ENCODE measurements at regions not wholly inside any gene's neighbourhood (a gene's known extent, or its start where the extent isn't known, plus 50 kb on each side); places are given as distances from the start of the nearest gene placed in this dataset.
"Not testable (repeated sequence)": the region's sequence is repeated elsewhere in the genome, so short reads cannot be mapped to it uniquely, and the experiment has no call there.

- DNase-seq: no peak
Measured at GRCh38 chr6:834866-835265, 141.9 kb upstream of the EXOC2 start.

DNA sequence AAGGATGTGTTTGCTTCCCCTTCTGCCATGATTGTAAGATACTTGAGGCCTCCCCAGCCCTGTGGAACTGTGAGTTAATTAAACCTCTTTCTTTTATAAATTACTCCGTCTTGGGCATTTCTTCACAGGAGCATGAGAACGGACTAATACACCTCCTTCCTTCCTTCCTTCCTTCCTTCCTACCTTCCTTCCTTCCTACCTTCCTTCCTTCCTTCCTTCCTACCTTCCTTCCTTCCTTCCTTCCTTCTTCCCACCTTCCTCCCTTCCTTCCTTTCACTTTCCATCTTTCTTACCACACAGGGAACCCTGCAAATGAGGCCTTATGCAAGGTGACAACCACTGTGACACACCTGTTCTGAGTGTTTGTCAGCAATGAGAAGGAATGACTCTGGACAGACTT is 141.3 kb upstream of the EXOC2 start:
- DNase-seq: no peak

GRCh38 chr6:832804-833203 is 139.9 kb upstream of the EXOC2 start:
- DNase-seq: not testable (repeated sequence)

- DNase-seq: no peak
Measured at GRCh38 chr6:830667-831327, 137.9 kb upstream of the EXOC2 start.

DNA sequence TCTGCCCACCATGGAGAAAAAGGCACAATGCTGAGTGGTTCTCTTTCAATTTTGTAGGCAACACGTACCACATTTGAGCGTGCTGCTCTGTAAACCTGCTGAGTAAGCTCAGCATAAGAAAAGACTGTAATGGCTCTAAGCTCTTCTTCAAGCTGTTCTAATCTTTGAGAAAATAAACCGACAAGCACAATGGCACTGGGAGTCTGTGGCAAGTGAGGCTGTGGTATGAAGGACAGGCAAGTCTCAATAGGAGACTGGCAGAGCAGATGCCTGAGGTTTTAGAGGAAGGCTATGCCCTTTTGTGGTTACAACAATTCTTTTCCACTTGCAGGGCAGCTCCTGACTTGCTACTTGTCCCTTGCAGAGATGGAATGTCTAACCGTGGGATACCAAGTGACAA is 136.7 kb upstream of the EXOC2 start:
- DNase-seq: no peak

DNA sequence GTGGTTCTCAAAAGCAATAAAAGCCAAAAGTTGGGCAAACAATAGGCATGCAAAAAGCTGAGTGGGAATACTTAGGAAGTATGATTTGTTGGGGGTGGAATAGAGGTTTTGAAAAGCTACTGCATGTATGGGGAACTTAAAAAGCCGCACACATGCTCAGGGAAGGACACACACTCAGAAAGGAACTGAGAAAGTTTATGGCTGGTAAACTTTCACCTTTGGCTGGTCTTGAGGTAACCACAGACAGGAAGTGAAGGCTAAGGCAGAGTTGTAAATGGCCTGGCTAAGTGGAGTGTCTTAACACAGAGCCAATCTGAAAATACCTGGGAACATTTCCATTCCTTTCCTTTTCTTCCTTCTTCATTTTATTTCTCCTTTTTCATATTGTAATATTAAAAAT is 134.5 kb upstream of the EXOC2 start:
- DNase-seq: no peak

GRCh38 chr6:819122-819521 is 126.2 kb upstream of the EXOC2 start:
- DNase-seq: no peak

DNA sequence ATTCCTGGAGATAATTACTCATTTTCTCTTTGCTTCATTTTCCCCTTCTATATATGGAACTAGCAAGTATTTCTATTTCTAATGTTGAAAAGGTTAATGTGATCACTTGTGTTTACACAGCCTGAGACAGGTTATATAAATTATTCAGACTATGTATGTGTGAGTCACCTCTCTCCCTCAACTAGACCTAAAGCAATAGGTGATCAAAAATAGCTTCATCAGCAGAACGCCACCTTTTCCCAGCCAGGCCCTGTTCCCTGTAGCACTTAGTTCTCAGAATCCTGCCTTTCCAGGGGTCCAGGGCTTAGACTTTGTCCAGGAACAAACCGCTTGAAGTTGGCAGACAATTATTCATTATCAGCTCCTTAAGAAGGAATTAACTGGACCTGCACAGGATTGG is 125.3 kb upstream of the EXOC2 start:
- DNase-seq: no peak

DNA sequence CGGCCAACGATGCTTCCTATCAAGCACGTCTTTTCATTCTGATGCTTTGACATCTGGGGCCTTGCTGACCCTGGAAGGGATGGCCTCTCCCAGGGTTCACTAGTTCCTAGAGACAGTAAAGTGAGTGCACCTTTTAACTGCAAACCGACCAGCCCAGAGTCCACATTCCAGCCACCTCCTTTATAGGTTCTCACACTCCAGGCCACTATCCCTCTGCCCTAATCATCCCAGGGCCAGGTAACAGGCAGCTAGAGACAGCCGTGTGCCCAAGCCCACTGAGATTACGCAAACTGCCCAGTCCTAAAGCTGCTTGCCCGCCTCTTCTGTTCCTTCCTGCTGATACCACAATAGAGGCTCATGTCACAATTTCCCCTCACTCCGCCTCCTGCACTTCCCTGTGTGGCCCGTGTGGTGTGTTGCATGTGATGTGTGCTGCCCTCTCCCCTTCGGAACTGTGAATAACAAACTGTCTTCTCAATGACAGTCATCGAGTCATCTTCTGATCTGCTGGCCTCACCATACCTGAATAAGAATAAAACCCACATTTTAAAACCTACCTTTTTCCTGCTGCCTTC is 123.7 kb upstream of the EXOC2 start:
- peak; percentile 99 for DNase-seq

DNA sequence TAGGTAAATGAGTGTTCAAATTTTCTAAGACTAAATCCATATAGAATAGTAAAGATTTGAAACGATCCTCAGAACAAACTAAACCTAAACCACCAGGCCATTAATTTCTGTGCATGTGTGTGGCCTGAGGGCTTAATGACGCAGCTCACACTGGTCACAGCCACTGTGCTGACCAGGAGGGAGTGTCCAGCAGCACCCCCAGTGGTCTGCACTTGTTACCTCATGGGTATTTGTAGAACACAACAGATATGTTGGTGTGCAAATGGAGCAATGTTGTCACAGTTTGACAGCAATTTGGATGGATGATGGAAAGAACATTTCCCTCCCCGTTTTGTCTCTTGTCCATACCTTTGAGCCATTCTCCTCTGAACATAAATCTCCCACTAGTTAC is 122.4 kb upstream of the EXOC2 start:
- DNase-seq: no peak

GRCh38 chr6:814378-815347 is 121.7 kb upstream of the EXOC2 start:
- no peak for DNase-seq

- no peak for DNase-seq
Measured at GRCh38 chr6:811831-812230, 118.9 kb upstream of the EXOC2 start.

DNA sequence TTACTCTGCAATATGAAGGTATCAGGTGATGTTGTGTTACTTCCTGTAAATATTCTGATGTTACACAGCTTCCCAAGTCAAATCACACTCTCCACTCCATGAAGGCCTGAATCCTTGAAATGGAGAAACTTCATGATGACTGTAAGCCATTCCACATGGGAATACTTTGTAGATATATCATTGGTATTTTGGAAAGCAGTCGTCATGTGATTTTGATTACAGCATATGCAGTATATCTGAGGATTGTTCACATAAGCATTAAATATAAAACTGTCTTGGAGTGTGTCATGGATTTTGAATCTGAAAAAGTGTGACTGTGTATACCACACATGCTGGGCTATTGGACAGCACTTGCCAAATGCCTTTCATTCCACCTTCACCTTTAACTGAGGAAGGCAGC is 118.3 kb upstream of the EXOC2 start:
- DNase-seq: no peak

DNA sequence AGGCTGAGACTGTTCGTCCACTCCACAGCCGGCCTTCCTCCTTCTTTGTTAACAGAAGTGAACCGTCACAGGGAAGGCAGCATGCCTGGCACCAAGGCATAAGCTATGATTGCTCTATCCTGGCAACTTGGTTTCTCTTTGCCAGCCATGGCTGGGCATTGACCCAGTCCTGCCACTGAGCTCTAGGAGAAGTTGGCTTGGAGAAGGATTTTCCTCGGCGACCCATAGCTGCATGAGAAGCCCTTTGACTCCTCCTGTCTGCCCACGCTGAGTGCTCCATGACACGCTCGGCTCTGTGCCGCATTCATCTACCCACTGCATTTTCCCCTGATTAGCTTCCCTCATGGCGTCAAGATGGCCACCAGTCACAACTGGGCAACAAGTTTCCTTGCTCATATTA is 111.8 kb upstream of the EXOC2 start:
- DNase-seq: no peak

GRCh38 chr6:804317-804716 is 111.4 kb upstream of the EXOC2 start:
- DNase-seq: no peak

DNA sequence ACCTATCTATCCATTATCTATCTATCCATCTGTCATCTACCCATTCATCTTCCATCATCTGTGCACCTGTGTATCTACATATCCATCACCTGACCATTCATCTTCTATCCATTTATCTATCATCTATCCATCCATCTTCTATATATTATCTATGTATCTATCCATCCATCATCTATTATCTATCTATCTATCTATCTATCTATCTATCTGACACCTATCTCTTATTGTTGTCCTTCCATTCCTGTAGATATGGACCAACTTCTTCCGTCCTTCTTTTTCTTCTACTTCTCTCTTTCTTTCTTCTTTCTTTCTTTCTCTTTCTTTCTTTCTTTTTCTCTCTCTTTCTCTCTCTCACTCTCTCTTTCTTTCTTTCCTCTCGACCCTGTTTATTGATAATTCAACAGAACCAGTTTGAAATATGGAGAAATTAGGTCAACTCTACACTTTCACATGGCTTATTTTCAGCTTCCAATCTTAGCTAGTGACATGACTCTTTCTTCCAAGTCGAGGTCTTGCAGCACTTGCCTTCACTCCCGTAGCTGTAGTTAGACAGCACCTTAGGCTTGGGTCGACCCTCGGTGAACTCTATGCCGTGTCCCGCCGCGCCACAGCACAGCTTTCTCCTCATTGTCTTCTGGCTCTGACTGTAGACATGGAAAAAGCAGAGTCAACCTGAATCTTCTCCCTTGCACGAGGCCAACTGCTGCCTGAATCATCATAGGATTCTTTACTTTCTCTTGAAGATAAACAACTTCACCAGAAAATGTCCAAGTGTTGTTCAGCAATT is 110.4 kb upstream of the EXOC2 start:
- no peak for DNase-seq

- DNase-seq: no peak
Measured at GRCh38 chr6:802701-803100, 109.8 kb upstream of the EXOC2 start.

DNA sequence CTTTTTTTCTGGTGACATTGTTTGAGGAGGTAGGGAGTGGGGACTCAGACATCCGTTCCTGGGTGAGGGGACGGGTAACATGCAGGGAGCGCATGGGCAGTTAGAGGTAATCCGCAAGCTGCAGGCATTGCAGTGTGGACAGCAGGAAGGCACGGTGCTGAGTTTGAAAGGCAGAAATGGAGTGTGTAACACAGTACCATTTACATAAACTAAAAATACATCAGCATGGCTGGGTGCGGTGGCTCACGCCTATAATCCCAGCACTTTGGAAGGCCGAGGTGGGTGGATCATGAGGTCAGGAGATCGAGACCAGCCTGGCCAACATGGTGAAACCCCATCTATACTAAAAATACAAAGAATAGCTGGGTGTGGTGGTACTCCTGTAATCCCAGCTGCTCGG is 109.3 kb upstream of the EXOC2 start:
- not testable (repeated sequence) for DNase-seq

GRCh38 chr6:799769-800168 is 106.8 kb upstream of the EXOC2 start:
- no peak for DNase-seq

DNA sequence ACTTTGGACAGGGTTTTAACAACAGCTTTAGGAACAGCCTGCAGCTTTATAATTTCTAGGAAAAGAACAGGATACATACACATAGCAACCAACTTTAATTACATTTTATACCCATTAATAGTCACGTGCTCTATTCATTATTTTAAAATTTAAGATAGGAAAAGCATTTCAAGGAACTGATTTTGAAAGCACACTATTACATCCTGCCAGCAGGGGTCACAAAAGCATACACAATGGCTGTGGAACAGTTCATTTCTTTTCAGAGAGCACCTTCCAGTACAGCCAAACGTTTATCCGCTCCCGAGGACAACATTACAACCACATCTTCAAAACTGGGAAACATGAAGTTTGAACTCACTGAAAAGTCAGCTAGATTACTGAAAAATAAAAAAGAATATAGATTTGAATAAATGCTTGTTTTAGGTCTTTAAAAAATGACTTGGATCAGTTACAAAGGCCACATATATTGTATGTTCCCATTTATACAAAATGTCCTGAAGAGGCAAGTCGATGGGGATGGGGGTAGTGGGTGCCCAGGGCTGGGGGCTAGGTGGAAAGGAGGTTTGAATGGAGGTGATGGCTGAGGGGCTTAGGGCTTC is 104.6 kb upstream of the EXOC2 start:
- DNase-seq: peak; percentile 68 to 71

DNA sequence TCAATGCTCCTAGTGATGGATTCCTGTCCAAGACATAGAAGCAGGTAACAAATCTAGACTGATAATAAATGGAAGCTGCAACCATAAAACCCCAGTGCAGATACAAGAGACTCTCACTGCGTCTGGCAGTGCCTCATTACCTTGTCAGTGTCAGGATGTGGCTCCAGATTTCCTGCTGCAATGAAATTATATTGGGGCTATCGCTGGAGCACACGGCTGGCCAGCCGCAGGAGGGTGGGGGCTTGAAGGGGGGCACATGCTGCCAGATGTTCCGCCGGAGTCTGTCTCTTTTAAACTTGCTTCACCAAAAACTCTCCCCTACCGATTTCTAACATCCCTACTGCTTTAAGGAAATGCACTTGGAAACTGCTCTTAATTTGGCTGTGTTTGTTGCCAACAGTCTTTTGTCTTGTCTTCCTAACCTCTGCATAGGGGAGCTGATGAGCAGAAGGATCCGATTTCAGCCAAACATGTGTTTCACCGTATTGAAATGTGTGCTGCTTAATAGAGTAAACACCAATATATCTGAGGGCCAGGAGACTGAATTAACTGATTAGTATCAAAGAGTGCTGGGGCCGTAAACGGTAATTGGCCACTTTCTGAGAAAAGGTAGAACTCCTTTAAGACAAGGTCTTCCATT is 102.2 kb upstream of the EXOC2 start:
- no peak for DNase-seq

DNA sequence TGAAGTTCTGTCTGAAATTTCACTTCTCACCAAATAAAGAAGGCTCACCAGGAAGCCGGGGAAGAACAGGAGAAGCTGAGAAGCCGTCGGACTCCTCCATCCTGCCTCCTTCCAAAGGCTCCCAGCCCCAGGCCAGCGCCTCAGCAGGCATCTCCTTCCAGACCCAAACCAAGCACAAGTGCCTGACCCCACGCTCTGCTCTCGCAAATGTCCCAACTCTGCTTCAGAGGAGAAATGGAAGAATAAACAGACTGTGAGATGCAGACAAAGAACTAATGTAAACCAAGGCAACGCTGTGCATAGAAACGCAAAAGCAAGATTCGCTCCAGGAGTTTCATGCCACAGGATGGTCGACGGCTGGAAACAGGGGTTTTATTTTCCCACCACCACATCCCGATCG is 100.3 kb upstream of the EXOC2 start:
- DNase-seq: no peak

Data from AML-193 (cell line).